ENCODE measurements at regions not wholly inside any gene's neighbourhood (a gene's known extent, or its start where the extent isn't known, plus 50 kb on each side); places are given as distances from the start of the nearest gene placed in this dataset.
A peak's percentile ranks its signal among the peaks of the same experiment; 100 is the strongest.

DNA sequence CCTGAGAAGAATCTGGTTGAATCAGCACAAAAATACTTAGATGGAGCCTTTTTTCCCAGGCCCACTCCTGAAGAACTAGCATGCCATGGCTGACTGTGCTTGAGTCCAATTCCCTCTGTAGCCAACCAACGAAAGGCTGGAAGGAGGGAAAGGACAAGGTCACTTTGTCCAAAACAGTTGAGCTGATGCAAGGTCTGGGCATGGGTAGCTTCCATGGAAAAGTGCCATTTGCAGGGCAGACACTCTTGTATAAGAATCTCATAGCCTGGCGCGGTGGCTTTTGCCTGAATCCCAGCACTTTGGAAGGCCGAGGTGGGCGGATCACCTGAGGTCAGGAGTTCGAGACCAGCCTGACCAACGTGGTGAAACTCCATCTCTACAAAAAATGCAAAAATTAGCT lies 125.0 kb upstream of the LGSN start:
- FAIRE-seq, result no peak
- DNase-seq (ENCODE audit: insufficient read length), result no peak
- no peak for TF ChIP-seq POLR2A (IDR thresholded peaks at IDR 0.05; ENCODE audit: low read depth, low read length)
- TF ChIP-seq POLR2AphosphoS5 (IDR thresholded peaks at IDR 0.05; ENCODE audit: low read depth, low read length), result no peak
- no peak for TF ChIP-seq TAF1 (IDR thresholded peaks at IDR 0.05; ENCODE audit: borderline replicate concordance, low read depth, low read length)

DNA sequence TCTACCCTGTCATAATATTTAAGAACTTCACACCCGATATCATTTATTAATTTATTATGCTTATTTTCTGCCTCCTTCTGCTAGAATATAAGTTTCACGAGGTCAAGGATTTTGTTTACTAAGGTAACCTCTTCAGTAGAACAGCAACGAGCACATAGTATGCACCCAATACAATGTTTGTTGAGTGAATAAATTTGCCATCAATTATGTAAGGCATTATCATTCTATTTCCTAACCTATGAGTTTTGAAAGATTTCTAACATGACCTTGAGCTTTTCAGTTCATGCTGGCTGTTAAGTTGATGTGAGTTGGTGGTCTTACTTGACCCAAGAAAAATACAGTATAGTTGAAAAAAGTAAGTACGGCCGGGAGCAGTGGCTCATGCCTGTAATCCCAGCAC lies 125.9 kb upstream of the LOC128125822 start:
- FAIRE-seq (no peak), DNase-seq (ENCODE audit: insufficient read length) (no peak)

DNA sequence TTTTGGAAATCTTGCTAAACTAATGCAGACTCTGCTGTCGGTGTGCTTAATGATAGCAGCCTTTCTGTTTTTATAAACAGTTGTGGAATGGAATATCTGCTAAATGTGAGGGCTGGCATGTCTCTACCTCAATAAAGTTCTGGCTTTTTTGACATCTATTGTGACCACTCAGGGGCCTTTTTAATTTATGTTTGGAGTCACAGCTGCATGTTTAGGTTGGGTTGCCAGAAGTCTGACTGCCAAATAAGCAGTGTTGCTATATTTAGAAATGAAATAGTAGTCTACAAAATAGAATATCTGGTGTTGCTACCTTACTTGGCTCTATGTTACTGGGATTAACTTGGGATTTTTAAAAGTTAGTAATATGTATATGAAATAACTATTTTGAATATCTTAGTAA lies 125.1 kb upstream of the LOC128125822 start:
- TF ChIP-seq TAF1 (IDR thresholded peaks at IDR 0.05; ENCODE audit: borderline replicate concordance, low read depth, low read length) (no peak), POLR2AphosphoS5 (IDR thresholded peaks at IDR 0.05; ENCODE audit: low read depth, low read length) (no peak), POLR2A (IDR thresholded peaks at IDR 0.05; ENCODE audit: low read depth, low read length) (no peak)
- no peak for FAIRE-seq
- no peak for DNase-seq (ENCODE audit: insufficient read length)

More for the DNA sequence above, 125.9 kb upstream of the LOC128125822 start:
- TF ChIP-seq POLR2A (IDR thresholded peaks at IDR 0.05; ENCODE audit: low read depth, low read length), result no peak
- no peak for TF ChIP-seq TAF1 (IDR thresholded peaks at IDR 0.05; ENCODE audit: borderline replicate concordance, low read depth, low read length)
- no peak for TF ChIP-seq POLR2AphosphoS5 (IDR thresholded peaks at IDR 0.05; ENCODE audit: low read depth, low read length)

DNA sequence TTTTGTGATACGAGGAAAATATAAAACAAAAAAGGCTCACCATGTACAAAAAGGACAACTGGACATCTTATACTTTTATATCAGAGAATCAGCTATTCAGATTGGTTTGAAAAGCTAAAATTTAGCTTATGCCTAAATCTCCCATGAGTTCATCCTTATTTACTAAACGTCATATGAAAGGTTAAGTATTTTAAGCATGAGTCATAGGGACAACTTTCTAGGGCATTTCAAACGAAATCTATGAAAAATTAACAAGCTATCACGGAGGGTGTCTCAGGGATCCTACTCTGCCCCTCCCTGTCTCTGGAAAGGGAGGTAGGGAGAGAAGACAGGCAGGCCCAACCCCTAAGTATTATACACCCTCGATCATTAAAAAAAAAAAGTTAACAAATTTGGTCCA lies 124.1 kb upstream of the LOC128125822 start:
- TF ChIP-seq POLR2A (IDR thresholded peaks at IDR 0.05; ENCODE audit: low read depth, low read length), result no peak
- no peak for TF ChIP-seq POLR2AphosphoS5 (IDR thresholded peaks at IDR 0.05; ENCODE audit: low read depth, low read length)
- no peak for TF ChIP-seq TAF1 (IDR thresholded peaks at IDR 0.05; ENCODE audit: borderline replicate concordance, low read depth, low read length)
- FAIRE-seq (no peak), DNase-seq (ENCODE audit: insufficient read length) (no peak)

DNA sequence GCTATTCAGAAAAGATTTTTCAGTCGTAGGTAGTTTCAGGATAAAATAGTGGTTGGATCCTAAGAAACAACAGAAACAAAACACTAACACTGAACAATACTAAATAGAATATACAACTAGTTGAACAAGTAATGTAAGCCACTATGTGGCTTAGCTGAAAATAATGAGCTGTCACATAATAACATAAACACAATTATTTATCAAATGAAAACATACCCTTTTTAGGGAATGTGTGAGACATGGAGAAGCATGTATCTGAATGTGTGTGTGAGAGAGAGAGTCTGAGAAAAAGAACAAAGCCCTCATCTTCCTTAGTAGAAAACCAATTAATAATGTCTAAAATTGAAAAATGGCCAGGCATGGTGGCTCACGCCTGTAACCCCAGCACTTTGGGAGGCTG lies 122.6 kb upstream of the LOC128125822 start:
- FAIRE-seq (no peak), DNase-seq (ENCODE audit: insufficient read length) (no peak)
- TF ChIP-seq TAF1 (IDR thresholded peaks at IDR 0.05; ENCODE audit: borderline replicate concordance, low read depth, low read length), result no peak
- TF ChIP-seq POLR2A (IDR thresholded peaks at IDR 0.05; ENCODE audit: low read depth, low read length), result no peak
- TF ChIP-seq POLR2AphosphoS5 (IDR thresholded peaks at IDR 0.05; ENCODE audit: low read depth, low read length), result no peak

DNA sequence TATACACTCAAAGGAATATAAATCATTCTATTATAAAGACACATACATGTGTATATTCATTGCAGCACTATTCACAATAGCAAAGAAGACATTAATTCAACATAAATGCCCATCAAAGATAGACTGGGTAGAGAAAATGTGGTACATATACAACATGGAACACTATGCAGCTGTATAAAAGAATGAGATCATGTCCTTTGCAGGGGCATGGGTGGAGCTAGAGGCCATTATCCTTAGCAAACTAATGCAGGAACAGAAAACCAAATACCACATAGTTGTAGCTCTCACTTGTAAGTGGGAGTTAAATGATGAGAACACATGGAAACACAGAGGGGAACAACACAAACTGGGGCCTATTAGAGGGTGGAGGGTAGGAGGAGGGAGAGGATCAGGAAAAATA lies 121.0 kb upstream of the LOC128125822 start:
- FAIRE-seq (no peak), DNase-seq (ENCODE audit: insufficient read length) (no peak)
- TF ChIP-seq POLR2A (IDR thresholded peaks at IDR 0.05; ENCODE audit: low read depth, low read length) (no peak), TAF1 (IDR thresholded peaks at IDR 0.05; ENCODE audit: borderline replicate concordance, low read depth, low read length) (no peak), POLR2AphosphoS5 (IDR thresholded peaks at IDR 0.05; ENCODE audit: low read depth, low read length) (no peak)

DNA sequence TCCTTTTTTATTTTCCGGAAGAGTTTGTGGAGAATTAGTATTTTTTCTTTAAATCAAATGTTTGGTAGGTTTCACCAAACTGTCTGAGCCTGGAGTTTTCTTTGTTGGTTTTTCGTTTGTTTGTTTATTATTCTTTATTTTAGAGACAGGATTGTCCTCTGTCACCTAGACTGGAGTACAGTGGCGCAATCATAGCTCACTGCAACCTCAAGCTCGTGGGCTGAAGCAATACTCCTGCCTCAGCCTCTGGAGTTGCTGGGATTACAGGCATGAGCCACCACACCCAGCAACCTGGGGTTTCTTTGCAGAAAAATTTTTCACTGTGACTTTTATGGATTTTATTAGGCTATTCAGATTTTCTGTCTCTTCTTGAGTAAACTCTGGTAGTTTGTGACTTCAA lies 120.2 kb upstream of the LOC128125822 start:
- no peak for DNase-seq (ENCODE audit: insufficient read length)
- no peak for FAIRE-seq
- TF ChIP-seq POLR2AphosphoS5 (IDR thresholded peaks at IDR 0.05; ENCODE audit: low read depth, low read length), result no peak
- TF ChIP-seq POLR2A (IDR thresholded peaks at IDR 0.05; ENCODE audit: low read depth, low read length), result no peak

DNA sequence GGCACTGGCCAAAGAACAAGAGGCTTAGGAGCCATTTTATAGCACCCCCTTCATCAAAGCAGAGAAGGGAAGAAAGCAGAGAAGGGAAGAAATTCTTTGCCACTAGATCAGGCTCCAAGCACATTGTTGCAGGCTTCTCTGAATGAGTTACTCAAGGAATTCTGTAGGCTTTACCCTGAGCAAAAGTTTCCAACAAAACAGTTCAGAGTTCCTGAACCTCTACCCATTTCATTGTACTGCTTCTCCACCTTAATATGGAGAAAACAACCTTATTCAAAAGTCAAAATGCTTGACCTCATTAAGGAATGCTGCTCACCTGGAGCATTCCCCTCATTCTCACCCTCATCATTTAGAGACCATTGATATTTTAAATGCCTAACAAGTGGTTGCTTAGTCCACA lies 115.5 kb upstream of the LOC128125822 start:
- DNase-seq (ENCODE audit: insufficient read length) (no peak), FAIRE-seq (no peak)
- TF ChIP-seq TAF1 (IDR thresholded peaks at IDR 0.05; ENCODE audit: borderline replicate concordance, low read depth, low read length) (no peak), POLR2A (IDR thresholded peaks at IDR 0.05; ENCODE audit: low read depth, low read length) (no peak), POLR2AphosphoS5 (IDR thresholded peaks at IDR 0.05; ENCODE audit: low read depth, low read length) (no peak)

DNA sequence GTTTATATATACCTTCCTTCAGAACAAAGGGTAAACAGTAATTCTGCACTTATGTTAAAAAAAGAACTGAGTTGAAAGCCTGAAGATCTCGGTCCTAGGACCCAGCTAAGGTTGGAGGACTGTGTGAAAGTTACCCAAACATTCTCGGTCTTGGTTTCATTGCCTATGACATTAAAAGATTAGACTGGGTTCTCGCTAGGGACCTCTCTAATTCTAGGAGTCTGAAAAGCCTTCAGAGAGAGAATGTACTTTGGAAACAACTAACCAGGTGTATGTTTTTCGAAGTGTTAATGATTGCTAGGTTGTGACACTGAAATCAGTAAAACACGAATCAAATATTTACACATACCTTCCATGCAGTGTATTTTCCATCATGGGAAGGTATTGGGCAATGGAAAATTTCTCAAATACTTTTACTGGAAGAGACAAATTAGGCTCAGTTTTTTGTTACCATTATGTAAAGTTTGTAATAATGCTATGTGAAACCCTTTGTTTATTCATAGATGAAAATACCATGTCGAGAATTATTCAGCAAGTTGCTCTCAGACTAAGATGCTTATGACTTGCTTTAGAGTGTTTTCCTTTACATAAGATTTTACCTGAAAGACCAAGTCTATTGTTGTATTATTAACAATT lies 113.7 kb upstream of the LOC128125822 start:
- no peak for FAIRE-seq
- DNase-seq (ENCODE audit: insufficient read length), result no peak
- TF ChIP-seq POLR2A (IDR thresholded peaks at IDR 0.05; ENCODE audit: low read depth, low read length) (no peak), TAF1 (IDR thresholded peaks at IDR 0.05; ENCODE audit: borderline replicate concordance, low read depth, low read length) (no peak), POLR2AphosphoS5 (IDR thresholded peaks at IDR 0.05; ENCODE audit: low read depth, low read length) (no peak)

DNA sequence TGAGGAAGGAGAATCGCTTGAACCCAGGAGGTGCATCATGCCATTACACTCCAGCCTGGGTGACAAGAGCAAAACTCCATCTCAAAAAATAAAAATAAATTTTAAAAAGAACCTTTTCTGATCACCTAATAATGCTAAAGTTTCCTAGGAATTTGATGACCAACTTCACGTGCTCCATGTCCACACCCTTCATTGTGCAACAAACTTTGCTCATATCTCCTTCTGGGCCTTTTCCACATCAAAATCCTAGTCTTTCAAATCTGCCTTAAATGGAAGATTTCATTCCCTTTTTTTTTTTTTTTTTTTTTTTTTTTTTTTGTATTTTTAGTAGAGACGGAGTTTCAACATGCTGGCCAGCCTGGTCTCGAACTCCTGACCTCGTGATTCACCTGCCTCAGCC lies 112.5 kb upstream of the LOC128125822 start:
- FAIRE-seq (no peak), DNase-seq (ENCODE audit: insufficient read length) (no peak)
- TF ChIP-seq POLR2A (IDR thresholded peaks at IDR 0.05; ENCODE audit: low read depth, low read length) (no peak), POLR2AphosphoS5 (IDR thresholded peaks at IDR 0.05; ENCODE audit: low read depth, low read length) (no peak), TAF1 (IDR thresholded peaks at IDR 0.05; ENCODE audit: borderline replicate concordance, low read depth, low read length) (no peak)

DNA sequence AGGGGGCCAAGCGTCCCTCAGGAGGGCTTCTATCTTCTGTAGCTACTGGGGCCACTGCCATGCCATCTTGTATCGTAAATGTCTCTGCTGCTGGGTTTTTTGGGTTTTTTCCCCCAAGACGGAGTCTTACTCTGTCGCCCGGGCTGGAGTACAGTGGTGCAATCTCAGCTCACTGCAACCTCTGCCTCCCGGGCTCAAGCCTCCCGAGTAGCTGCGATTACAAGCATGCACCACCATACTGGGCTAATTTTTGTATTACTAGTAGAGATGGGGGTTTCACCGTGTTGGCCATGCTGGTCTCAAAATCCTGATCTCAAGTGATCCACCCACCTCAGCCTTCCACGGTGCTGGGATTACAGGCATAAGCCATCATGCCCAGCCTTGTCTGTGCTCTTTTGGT lies 111.3 kb upstream of the LOC128125822 start:
- FAIRE-seq (peak; percentile 5), DNase-seq (ENCODE audit: insufficient read length) (no peak)

DNA sequence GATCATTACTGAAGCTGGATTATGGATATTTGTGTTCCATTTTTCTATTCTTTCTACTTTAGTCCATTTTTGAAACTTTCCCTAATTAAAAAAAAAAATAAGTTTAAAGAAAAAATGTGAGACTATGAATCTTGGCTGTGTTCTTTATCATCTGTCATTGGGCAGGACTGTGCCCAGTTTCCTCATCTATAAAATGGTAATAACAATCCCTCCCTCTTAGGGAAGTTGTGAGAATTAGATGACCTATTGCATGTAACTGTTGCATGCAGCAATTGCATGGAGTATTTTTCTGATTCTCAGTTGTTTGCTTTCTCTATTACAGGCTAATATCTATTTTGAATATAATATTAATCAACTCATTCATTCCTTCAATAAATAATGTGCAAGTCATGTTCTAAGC lies 108.2 kb upstream of the LOC128125822 start:
- no peak for DNase-seq (ENCODE audit: insufficient read length)

More for the DNA sequence above, 111.3 kb upstream of the LOC128125822 start:
- TF ChIP-seq POLR2A (IDR thresholded peaks at IDR 0.05; ENCODE audit: low read depth, low read length), result no peak
- TF ChIP-seq POLR2AphosphoS5 (IDR thresholded peaks at IDR 0.05; ENCODE audit: low read depth, low read length), result no peak
- no peak for TF ChIP-seq TAF1 (IDR thresholded peaks at IDR 0.05; ENCODE audit: borderline replicate concordance, low read depth, low read length)

More for the DNA sequence above, 108.2 kb upstream of the LOC128125822 start:
- TF ChIP-seq TAF1 (IDR thresholded peaks at IDR 0.05; ENCODE audit: borderline replicate concordance, low read depth, low read length), result no peak
- no peak for TF ChIP-seq POLR2A (IDR thresholded peaks at IDR 0.05; ENCODE audit: low read depth, low read length)
- no peak for TF ChIP-seq POLR2AphosphoS5 (IDR thresholded peaks at IDR 0.05; ENCODE audit: low read depth, low read length)
- FAIRE-seq, result no peak
